Esophagus muscularis mucosa (tissue), 4 donors: ENCODE measurements at regions not wholly inside any gene's neighbourhood (a gene's known extent, or its start where the extent isn't known, plus 50 kb on each side); places are given as distances from the start of the nearest gene placed in this dataset.

ENCODE experiments used
- CTCF ChIP-seq, 3 experiments: fragments of 200-600 bp in 2 of 3; fragments of 450-650 bp in 1 of 3; sonication (generic) in 2 of 3; IDR thresholded peaks; one replicate each; pipeline ENCODE4 v1.5.1; 2017 to 2019; ENCODE audit warnings: antibody characterized with exemption in 3 of 3, mild to moderate bottlenecking in 2 of 3, moderate library complexity in 1 of 3
- EP300 ChIP-seq: sonication (generic); formaldehyde crosslinking; IDR thresholded peaks from one replicate; pipeline ENCODE4 v1.6.1; 2017; ENCODE audit warnings: antibody characterized with exemption
- POLR2A ChIP-seq: fragments of 450-650 bp; IDR thresholded peaks from one replicate; pipeline ENCODE4 v1.6.1; 2017; ENCODE audit warnings: antibody characterized with exemption, moderate library complexity, mild to moderate bottlenecking, low read depth

- no peak for TF ChIP-seq POLR2A
- TF ChIP-seq CTCF (IDR thresholded peaks at IDR 0.05), result no peak
- no peak for TF ChIP-seq EP300
Observed at GRCh38 chr12:90080616-90081015, 372.0 kb upstream of the ATP2B1 start.
